ENCODE measurements at regions not wholly inside any gene's neighbourhood (a gene's known extent, or its start where the extent isn't known, plus 50 kb on each side); places are given as distances from the start of the nearest gene placed in this dataset.

GRCh38 chr3:177444696-177445095, 247.4 kb upstream of the TBL1XR1 start:
- H3K27ac ChIP-seq (ENCODE audit: low read depth, low read length): no peak overlapping the region
- no peaks in the 10 kb centered on the region for H3K9me3 Mint-ChIP-seq
- no peak for DNase-seq
- H3K4me1 ChIP-seq (ENCODE audit: insufficient read depth, low read length): peaks cover 14% of the 10 kb centered on the region
- no peaks in the 10 kb centered on the region for H3K36me3 Mint-ChIP-seq
- no peak overlapping the region for H3K4me3 ChIP-seq (ENCODE audit: low read length)
- H3K36me3 ChIP-seq (ENCODE audit: insufficient read depth, low read length): no peaks in the 10 kb centered on the region
- POLR2A ChIA-PET: no interaction called here
- H3K27me3 Mint-ChIP-seq: no peaks in the 10 kb centered on the region
- H3K9me3 ChIP-seq (ENCODE audit: low read length): no peaks in the 10 kb centered on the region
- H3K4me1 Mint-ChIP-seq: peaks cover 21 to 24% (median 21%) of the 10 kb centered on the region in 3 donors
- peak overlapping the region in 1 of 8 donors; percentile 38 for H3K27ac Mint-ChIP-seq
- H3K4me3 Mint-ChIP-seq: no peak overlapping the region
- CTCF ChIA-PET: no interaction called here
- no peaks in the 10 kb centered on the region for H3K27me3 ChIP-seq (ENCODE audit: insufficient read depth, low read length, poor library complexity, severe bottlenecking)

- Mint-ChIP-seq H3K9me3 (no peaks in the 10 kb centered on the region), H3K4me1 (peaks cover 25 to 32% (median 29%) of the 10 kb centered on the region in 3 donors), H3K27me3 (no peaks in the 10 kb centered on the region), H3K4me3 (no peak overlapping the region), H3K36me3 (no peaks in the 10 kb centered on the region), H3K27ac (no peak overlapping the region)
- H3K9me3 ChIP-seq (ENCODE audit: low read length): no peaks in the 10 kb centered on the region
- peaks cover 22% of the 10 kb centered on the region for H3K4me1 ChIP-seq (ENCODE audit: insufficient read depth, low read length)
- no peak overlapping the region for H3K4me3 ChIP-seq (ENCODE audit: low read length)
- ChIA-PET POLR2A (interaction anchor here (0.5 kb wide), 1 partner anchor 365 kb away, joined by 3 read pairs; no protein-coding TSS in a partner anchor), CTCF (no interaction called here)
- no peaks in the 10 kb centered on the region for H3K27me3 ChIP-seq (ENCODE audit: insufficient read depth, low read length, poor library complexity, severe bottlenecking)
- no peaks in the 10 kb centered on the region for H3K36me3 ChIP-seq (ENCODE audit: insufficient read depth, low read length)
- no peak overlapping the region for H3K27ac ChIP-seq (ENCODE audit: low read depth, low read length)
- DNase-seq: no peak
These were observed 248.3 kb upstream of the TBL1XR1 start for GRCh38 chr3:177445549-177445948.

DNA sequence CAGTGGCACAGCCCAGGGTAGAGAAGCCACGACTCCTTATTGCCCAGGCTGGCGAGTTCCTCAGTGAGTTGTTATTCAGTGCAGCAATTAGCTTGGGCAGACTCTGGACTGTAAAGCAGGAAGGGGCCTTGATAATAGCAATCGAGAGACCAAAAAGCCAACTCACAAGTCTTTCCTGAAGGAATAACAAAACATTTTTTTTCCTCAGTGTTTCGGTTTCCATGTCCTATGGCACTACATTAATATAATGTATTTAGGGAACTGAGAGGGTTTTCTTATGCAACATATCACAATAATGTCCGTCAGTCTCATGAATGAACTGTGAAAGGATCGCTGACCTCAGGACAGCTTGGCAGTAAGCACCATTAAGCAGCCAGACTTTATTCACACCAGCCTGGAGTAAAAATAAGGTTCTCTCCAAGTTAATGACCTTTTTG, 248.9 kb upstream of the TBL1XR1 start:
- no peaks in the 10 kb centered on the region for H3K36me3 ChIP-seq (ENCODE audit: insufficient read depth, low read length)
- POLR2A ChIA-PET: interaction anchor here (0.5 kb wide), 1 partner anchor 365 kb away, joined by 3 read pairs; no protein-coding TSS in a partner anchor
- Mint-ChIP-seq H3K4me3 (peak overlapping the region in 1 of 7 donors; percentile 54), H3K27me3 (no peaks in the 10 kb centered on the region), H3K9me3 (no peaks in the 10 kb centered on the region), H3K27ac (no peak overlapping the region), H3K4me1 (peaks cover 25 to 32% (median 29%) of the 10 kb centered on the region in 3 donors), H3K36me3 (no peaks in the 10 kb centered on the region)
- CTCF ChIA-PET: no interaction called here
- H3K9me3 ChIP-seq (ENCODE audit: low read length): no peaks in the 10 kb centered on the region
- DNase-seq: no peak
- H3K27ac ChIP-seq (ENCODE audit: low read depth, low read length): no peak overlapping the region
- no peak overlapping the region for H3K4me3 ChIP-seq (ENCODE audit: low read length)
- H3K27me3 ChIP-seq (ENCODE audit: insufficient read depth, low read length, poor library complexity, severe bottlenecking): no peaks in the 10 kb centered on the region
- peaks cover 22% of the 10 kb centered on the region for H3K4me1 ChIP-seq (ENCODE audit: insufficient read depth, low read length)

GRCh38 chr3:177447938-177448337, 250.7 kb upstream of the TBL1XR1 start:
- no peaks in the 10 kb centered on the region for H3K36me3 ChIP-seq (ENCODE audit: insufficient read depth, low read length)
- ChIA-PET CTCF (interaction anchor here (0.6 to 1.5 kb wide), 2 partner anchors 10 to 216 kb away, joined by 3 read pairs; no protein-coding TSS in a partner anchor), POLR2A (no interaction called here)
- H3K9me3 ChIP-seq (ENCODE audit: low read length): no peaks in the 10 kb centered on the region
- H3K36me3 Mint-ChIP-seq: no peaks in the 10 kb centered on the region
- H3K4me1 Mint-ChIP-seq: peaks cover 25 to 32% (median 29%) of the 10 kb centered on the region in 3 donors
- no peak overlapping the region for H3K27ac ChIP-seq (ENCODE audit: low read depth, low read length)
- H3K27me3 Mint-ChIP-seq: no peaks in the 10 kb centered on the region
- H3K4me3 Mint-ChIP-seq: peak overlapping the region in 4 of 7 donors; percentile 37 to 56 (median 41)
- H3K27me3 ChIP-seq (ENCODE audit: insufficient read depth, low read length, poor library complexity, severe bottlenecking): no peaks in the 10 kb centered on the region
- H3K27ac Mint-ChIP-seq: peak overlapping the region in 5 of 8 donors; percentile 4 to 80 (median 54)
- DNase-seq: no peak
- no peaks in the 10 kb centered on the region for H3K9me3 Mint-ChIP-seq
- no peak overlapping the region for H3K4me3 ChIP-seq (ENCODE audit: low read length)
- H3K4me1 ChIP-seq (ENCODE audit: insufficient read depth, low read length): peaks cover 22% of the 10 kb centered on the region

- H3K27me3 ChIP-seq (ENCODE audit: insufficient read depth, low read length, poor library complexity, severe bottlenecking): no peaks in the 10 kb centered on the region
- Mint-ChIP-seq H3K27ac (peak overlapping the region; percentile 24 to 98 (median 86)), H3K4me3 (peak overlapping the region in 6 of 7 donors; percentile 8 to 74 (median 67)), H3K27me3 (no peaks in the 10 kb centered on the region), H3K4me1 (peaks cover 22 to 32% (median 29%) of the 10 kb centered on the region in 3 donors), H3K9me3 (no peaks in the 10 kb centered on the region), H3K36me3 (no peaks in the 10 kb centered on the region)
- POLR2A ChIA-PET: interaction anchor here (1.4 to 1.6 kb wide), 2 partner anchors 89 to 251 kb away, joined by 4 to 5 read pairs; partner anchors contain the start of gene TBL1XR1
- CTCF ChIA-PET: interaction anchor here (0.7 to 1.5 kb wide), 4 partner anchors 65 to 398 kb away, joined by 3 to 4 read pairs (median 4); partner anchors contain the start of gene TBL1XR1
- H3K4me1 ChIP-seq (ENCODE audit: insufficient read depth, low read length): peaks cover 22% of the 10 kb centered on the region
- peak in 1 of 5 donors; percentile 9 for DNase-seq
- no peak overlapping the region for H3K4me3 ChIP-seq (ENCODE audit: low read length)
- H3K36me3 ChIP-seq (ENCODE audit: insufficient read depth, low read length): no peaks in the 10 kb centered on the region
- H3K27ac ChIP-seq (ENCODE audit: low read depth, low read length): peak overlapping the region; percentile 49
- no peaks in the 10 kb centered on the region for H3K9me3 ChIP-seq (ENCODE audit: low read length)
These were observed 251.7 kb upstream of the TBL1XR1 start for GRCh38 chr3:177448987-177449359.

- H3K27ac Mint-ChIP-seq: peak overlapping the region; percentile 24 to 98 (median 86)
- H3K4me3 Mint-ChIP-seq: peak overlapping the region in 6 of 7 donors; percentile 52 to 74 (median 67)
- peak overlapping the region; percentile 49 for H3K27ac ChIP-seq (ENCODE audit: low read depth, low read length)
- no peaks in the 10 kb centered on the region for H3K27me3 ChIP-seq (ENCODE audit: insufficient read depth, low read length, poor library complexity, severe bottlenecking)
- peak in 2 of 5 donors; percentile 25 to 46 for DNase-seq
- no peaks in the 10 kb centered on the region for H3K27me3 Mint-ChIP-seq
- H3K36me3 Mint-ChIP-seq: no peaks in the 10 kb centered on the region
- POLR2A ChIA-PET: interaction anchor here (1.4 to 1.6 kb wide), 2 partner anchors 90 to 252 kb away, joined by 4 to 5 read pairs; partner anchors contain the start of gene TBL1XR1
- H3K4me3 ChIP-seq (ENCODE audit: low read length): no peak overlapping the region
- no peaks in the 10 kb centered on the region for H3K36me3 ChIP-seq (ENCODE audit: insufficient read depth, low read length)
- no peaks in the 10 kb centered on the region for H3K9me3 Mint-ChIP-seq
- H3K4me1 ChIP-seq (ENCODE audit: insufficient read depth, low read length): peaks cover 22% of the 10 kb centered on the region
- CTCF ChIA-PET: interaction anchor here (1.0 to 1.5 kb wide), 3 partner anchors 90 to 399 kb away, joined by 3 to 4 read pairs (median 4); partner anchors contain the start of gene TBL1XR1
- peaks cover 22 to 32% (median 29%) of the 10 kb centered on the region in 3 donors for H3K4me1 Mint-ChIP-seq
- no peaks in the 10 kb centered on the region for H3K9me3 ChIP-seq (ENCODE audit: low read length)
These were observed 252.2 kb upstream of the TBL1XR1 start for GRCh38 chr3:177449360-177450006.

GRCh38 chr3:177451301-177451750, 254.0 kb upstream of the TBL1XR1 start:
- H3K27ac Mint-ChIP-seq: no peak overlapping the region
- H3K36me3 Mint-ChIP-seq: no peaks in the 10 kb centered on the region
- peaks cover 22 to 32% (median 29%) of the 10 kb centered on the region in 3 donors for H3K4me1 Mint-ChIP-seq
- ChIA-PET CTCF (no interaction called here), POLR2A (no interaction called here)
- Histone ChIP-seq H3K27me3 (ENCODE audit: insufficient read depth, low read length, poor library complexity, severe bottlenecking) (no peaks in the 10 kb centered on the region), H3K36me3 (ENCODE audit: insufficient read depth, low read length) (no peaks in the 10 kb centered on the region), H3K4me1 (ENCODE audit: insufficient read depth, low read length) (peaks cover 22% of the 10 kb centered on the region), H3K4me3 (ENCODE audit: low read length) (no peak overlapping the region), H3K27ac (ENCODE audit: low read depth, low read length) (no peak overlapping the region), H3K9me3 (ENCODE audit: low read length) (no peaks in the 10 kb centered on the region)
- H3K4me3 Mint-ChIP-seq: no peak overlapping the region
- no peak for DNase-seq
- H3K27me3 Mint-ChIP-seq: peaks cover 0 to 1% of the 10 kb centered on the region in 2 donors
- no peaks in the 10 kb centered on the region for H3K9me3 Mint-ChIP-seq

Measured in CD8-positive, alpha-beta memory T cell (primary cell).